Cardiac septum (tissue), 1 donor: ENCODE measurements at regions not wholly inside any gene's neighbourhood (a gene's known extent, or its start where the extent isn't known, plus 50 kb on each side); places are given as distances from the start of the nearest gene placed in this dataset.

ENCODE experiments used
- DNase-seq: peaks from one replicate; pipeline ENCODE4 v3.0.0-alpha.2; 2020; ENCODE audit warnings: low spot score
- intact Hi-C: fragments of 100-400 bp; cut with DNase I; formaldehyde crosslinking; loops from one replicate; pipeline ENCODE4 v1.14.0; 2022
- donor health status: DM: no; HTN: no; CAD: no.

GRCh38 chr21:33151941-33152731 lies 77.6 kb upstream of the IFNAR2 start:
- intact Hi-C loops = no loop called here

GRCh38 chr21:33152732-33153130 lies 77.0 kb upstream of the IFNAR2 start:
- intact Hi-C loops = no loop called here
- no peak for DNase-seq

More at GRCh38 chr21:33151941-33152731, 77.6 kb upstream of the IFNAR2 start:
- no peak for DNase-seq

DNA sequence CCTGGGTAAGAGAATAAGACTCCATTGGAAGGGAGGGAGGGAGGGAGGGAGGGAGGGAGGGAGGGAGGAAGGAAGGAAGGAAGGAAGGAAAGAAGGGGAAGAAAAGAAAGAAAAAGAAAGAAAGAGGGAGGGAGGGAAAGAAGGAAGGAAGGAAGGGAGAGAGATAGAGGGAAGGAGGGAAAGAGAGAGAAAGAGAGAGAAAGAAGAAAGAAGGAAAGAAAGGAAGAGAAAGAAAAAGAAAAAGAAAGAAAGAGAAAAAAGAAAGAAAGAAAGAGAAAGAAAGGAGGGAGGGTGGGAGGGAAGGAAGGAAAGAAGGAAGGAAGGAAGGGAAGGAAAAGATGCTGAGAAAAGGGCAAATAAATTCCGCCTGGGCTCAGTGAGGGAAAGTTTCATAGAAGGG lies 74.7 kb upstream of the IFNAR2 start:
- no peak for DNase-seq
- intact Hi-C loops = no loop called here

DNA sequence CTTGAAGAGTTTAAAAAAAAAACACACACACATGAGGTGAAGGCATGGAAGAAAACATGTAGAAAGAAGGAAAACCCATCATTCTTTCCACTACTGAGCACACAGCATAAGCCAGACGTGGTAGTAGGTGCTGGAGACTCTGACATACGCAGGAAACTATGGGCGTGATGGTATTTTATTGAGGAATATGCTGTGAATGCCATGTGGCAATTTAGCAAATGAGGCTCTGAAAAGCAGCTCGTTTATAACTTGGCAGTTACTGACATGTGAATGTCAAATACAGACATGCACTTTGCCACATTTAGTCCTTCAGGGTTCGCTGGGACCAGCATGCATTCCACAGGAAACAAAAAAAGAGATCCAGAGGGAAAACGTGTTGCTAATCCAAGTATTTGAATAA lies 74.3 kb upstream of the IFNAR2 start:
- intact Hi-C loops = no loop called here
- DNase-seq = no peak

DNA sequence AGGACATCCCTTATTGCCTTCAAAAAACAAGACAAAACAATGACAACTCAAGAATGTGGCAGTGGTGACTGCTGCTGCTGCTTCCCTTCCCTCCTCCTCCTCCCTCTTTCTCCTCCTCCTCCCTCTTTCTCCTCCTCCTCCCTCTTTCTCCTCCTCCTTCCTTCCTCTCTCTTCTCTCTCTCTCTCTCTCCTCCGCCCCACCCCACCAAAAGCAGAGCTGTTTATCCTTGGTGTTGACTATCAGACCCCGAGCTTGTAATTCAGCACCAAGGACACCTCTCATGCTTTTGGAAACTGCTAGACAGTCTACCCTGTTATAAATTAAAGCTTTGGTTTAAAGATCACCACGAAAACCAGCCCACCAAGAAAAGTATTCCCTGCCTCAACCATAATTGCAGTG lies 72.4 kb upstream of the IFNAR2 start:
- DNase-seq = no peak
- intact Hi-C loops = no loop called here

- intact Hi-C loops = no loop called here
- DNase-seq = no peak
Observed at GRCh38 chr21:33158654-33159053, 71.1 kb upstream of the IFNAR2 start.

- intact Hi-C loops = no loop called here
- no peak for DNase-seq
Observed at GRCh38 chr21:33162436-33162951, 67.2 kb upstream of the IFNAR2 start.

DNA sequence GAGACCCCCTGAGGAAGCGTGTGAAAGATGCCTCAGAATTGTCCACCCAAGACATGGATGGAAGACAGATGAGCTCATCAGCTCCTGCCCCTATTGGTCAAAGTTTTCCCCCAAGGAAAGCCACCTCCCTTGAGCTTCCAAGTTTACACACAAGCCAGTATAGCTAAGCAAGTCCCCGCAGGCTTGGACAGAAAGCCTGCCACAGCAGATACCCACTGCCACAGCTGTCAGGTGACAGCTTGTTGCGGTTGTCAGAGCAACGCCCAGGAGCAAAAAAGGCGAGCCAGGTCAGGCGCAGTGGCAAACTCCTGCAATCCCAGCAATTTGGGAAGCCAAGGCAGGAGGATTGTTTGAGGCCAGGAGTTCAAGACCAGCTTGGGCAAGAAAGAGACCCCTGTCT lies 60.9 kb upstream of the IFNAR2 start:
- no peak for DNase-seq
- intact Hi-C loops = no loop called here

GRCh38 chr21:33169359-33169758 lies 60.4 kb upstream of the IFNAR2 start:
- no peak for DNase-seq
- intact Hi-C loops = no loop called here

DNA sequence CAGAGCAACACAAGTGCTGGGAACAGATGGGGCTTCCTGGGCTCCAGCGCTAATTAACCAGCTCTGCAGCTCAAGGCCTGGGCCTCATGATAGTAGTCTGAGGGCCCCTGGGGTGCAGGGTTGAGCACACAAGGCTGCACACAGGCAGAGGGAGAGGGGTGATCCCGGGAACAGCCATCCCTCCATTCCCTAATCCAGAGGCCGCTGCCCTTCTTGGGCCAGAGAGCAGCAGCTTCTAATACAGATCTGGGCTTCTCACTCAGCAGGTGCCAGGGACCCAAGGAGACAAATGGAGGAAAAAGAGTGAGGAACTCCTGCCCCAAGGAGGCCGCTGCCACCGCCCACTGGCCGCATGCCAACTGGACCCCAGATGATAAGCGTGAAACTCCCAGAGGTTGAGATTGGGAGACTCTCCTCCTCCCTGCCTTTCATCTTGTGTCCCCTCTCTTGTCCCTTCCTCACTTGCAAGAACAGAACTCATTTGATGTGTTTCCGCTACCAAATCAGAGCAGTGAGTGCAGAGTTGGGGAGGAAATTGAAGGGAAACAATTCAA lies 58.0 kb upstream of the IFNAR2 start:
- DNase-seq = no peak
- intact Hi-C loops = no loop called here

GRCh38 chr21:33174756-33175155 lies 55.0 kb upstream of the IFNAR2 start:
- intact Hi-C loops = no loop called here
- DNase-seq = no peak
